ENCODE measurements at regions not wholly inside any gene's neighbourhood (a gene's known extent, or its start where the extent isn't known, plus 50 kb on each side); places are given as distances from the start of the nearest gene placed in this dataset.

- no TSS peak for BruUV-seq (replicated peaks)
- Histone ChIP-seq H3K4me1 (ENCODE audit: insufficient read depth, low read length, poor library complexity, severe bottlenecking) (no peaks in the 10 kb centered on the region), H3K36me3 (ENCODE audit: insufficient read depth, low read length, poor library complexity, severe bottlenecking) (no peaks in the 10 kb centered on the region), H3K27me3 (replicated peaks; ENCODE audit: insufficient read depth, low read depth, low read length, poor library complexity) (no peaks in the 10 kb centered on the region), H3K9me3 (ENCODE audit: low read depth, low read length, poor library complexity, severe bottlenecking) (no peaks in the 10 kb centered on the region), H3K4me3 (ENCODE audit: low read depth, low read length, poor library complexity, severe bottlenecking) (no peak overlapping the region), H3K27ac (ENCODE audit: low read depth, low read length, poor library complexity, severe bottlenecking) (no peak overlapping the region)
- ChIA-PET CTCF (no interaction called here), POLR2A (ENCODE audit: low non-redundant PET) (no interaction called here)
- DNase-seq (ENCODE audit: low spot score), result no peak
- intact Hi-C loops (cut with micrococcal nuclease; ENCODE audit: unreplicated experiment), result no loop called here
- no peak for TF ChIP-seq EZH2 (IDR thresholded peaks at IDR 0.05; ENCODE audit: borderline replicate concordance, low read depth, low read length, poor library complexity, severe bottlenecking)
- no peak for TF ChIP-seq CTCF (conservative IDR thresholded peaks at IDR 0.05; ENCODE audit: low read depth, low read length)
These were observed 560.7 kb downstream of the GLRX3 start for GRCh38 chr10:130696870-130697269.

GRCh38 chr10:130707389-130707979 is 571.3 kb downstream of the GLRX3 start:
- TF ChIP-seq CTCF (conservative IDR thresholded peaks at IDR 0.05; ENCODE audit: low read depth, low read length), result 0 out of 2 replicates have a peak, but pooled peaks have one; percentile 26
- no peak for TF ChIP-seq EZH2 (IDR thresholded peaks at IDR 0.05; ENCODE audit: borderline replicate concordance, low read depth, low read length, poor library complexity, severe bottlenecking)
- intact Hi-C loops (cut with micrococcal nuclease; ENCODE audit: unreplicated experiment), result no loop called here
- H3K4me1 ChIP-seq (ENCODE audit: insufficient read depth, low read length, poor library complexity, severe bottlenecking), result no peaks in the 10 kb centered on the region
- no peak overlapping the region for H3K4me3 ChIP-seq (ENCODE audit: low read depth, low read length, poor library complexity, severe bottlenecking)
- no peaks in the 10 kb centered on the region for H3K9me3 ChIP-seq (ENCODE audit: low read depth, low read length, poor library complexity, severe bottlenecking)
- no TSS peak for BruUV-seq (replicated peaks)
- CTCF ChIA-PET, result no interaction called here
- peak; percentile 14 for DNase-seq (ENCODE audit: low spot score)
- H3K27me3 ChIP-seq (replicated peaks; ENCODE audit: insufficient read depth, low read depth, low read length, poor library complexity), result no peaks in the 10 kb centered on the region
- POLR2A ChIA-PET (ENCODE audit: low non-redundant PET), result no interaction called here
- no peak overlapping the region for H3K27ac ChIP-seq (ENCODE audit: low read depth, low read length, poor library complexity, severe bottlenecking)
- H3K36me3 ChIP-seq (ENCODE audit: insufficient read depth, low read length, poor library complexity, severe bottlenecking), result no peaks in the 10 kb centered on the region

- ChIA-PET POLR2A (ENCODE audit: low non-redundant PET) (no interaction called here), CTCF (no interaction called here)
- no peak overlapping the region for H3K27ac ChIP-seq (ENCODE audit: low read depth, low read length, poor library complexity, severe bottlenecking)
- H3K36me3 ChIP-seq (ENCODE audit: insufficient read depth, low read length, poor library complexity, severe bottlenecking), result no peaks in the 10 kb centered on the region
- no peaks in the 10 kb centered on the region for H3K27me3 ChIP-seq (replicated peaks; ENCODE audit: insufficient read depth, low read depth, low read length, poor library complexity)
- no TSS peak for BruUV-seq (replicated peaks)
- no peak for TF ChIP-seq CTCF (conservative IDR thresholded peaks at IDR 0.05; ENCODE audit: low read depth, low read length)
- TF ChIP-seq EZH2 (IDR thresholded peaks at IDR 0.05; ENCODE audit: borderline replicate concordance, low read depth, low read length, poor library complexity, severe bottlenecking), result no peak
- intact Hi-C loops (cut with micrococcal nuclease; ENCODE audit: unreplicated experiment), result no loop called here
- H3K4me3 ChIP-seq (ENCODE audit: low read depth, low read length, poor library complexity, severe bottlenecking), result no peak overlapping the region
- no peaks in the 10 kb centered on the region for H3K9me3 ChIP-seq (ENCODE audit: low read depth, low read length, poor library complexity, severe bottlenecking)
- no peak for DNase-seq (ENCODE audit: low spot score)
- H3K4me1 ChIP-seq (ENCODE audit: insufficient read depth, low read length, poor library complexity, severe bottlenecking), result no peaks in the 10 kb centered on the region
These were observed 572.4 kb downstream of the GLRX3 start for GRCh38 chr10:130708465-130709070.

Measured in A673 (cell line).